ENCODE measurements at regions not wholly inside any gene's neighbourhood (a gene's known extent, or its start where the extent isn't known, plus 50 kb on each side); places are given as distances from the start of the nearest gene placed in this dataset.
A peak's percentile ranks its signal among the peaks of the same experiment; 100 is the strongest.
"Not testable (repeated sequence)": the region's sequence is repeated elsewhere in the genome, so short reads cannot be mapped to it uniquely, and the experiment has no call there.

DNA sequence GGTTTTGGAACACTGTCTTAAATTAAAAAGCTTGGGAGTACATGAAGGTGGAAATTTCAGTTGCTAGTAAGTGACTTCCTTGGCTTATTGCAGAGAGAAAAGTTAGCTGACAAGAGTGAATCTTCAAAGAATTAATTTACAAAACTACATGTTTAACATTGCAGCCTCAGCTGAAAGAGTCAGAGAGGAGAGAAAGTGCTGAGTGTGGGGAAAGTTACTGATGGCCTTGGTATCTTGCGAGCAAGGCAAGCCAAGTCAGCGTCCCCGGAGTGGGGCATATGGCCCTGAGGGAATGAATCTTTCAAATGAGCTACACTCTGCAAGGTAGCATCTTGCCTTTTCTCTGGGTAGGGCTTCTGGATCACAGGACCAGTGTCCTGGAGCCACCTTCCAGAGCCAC lies 131.3 kb downstream of the LPIN1 start:
- no peak for TF ChIP-seq TAF1 (IDR thresholded peaks at IDR 0.05; ENCODE audit: borderline replicate concordance, low read depth, low read length)
- FAIRE-seq (no peak), DNase-seq (ENCODE audit: insufficient read length) (no peak)

DNA sequence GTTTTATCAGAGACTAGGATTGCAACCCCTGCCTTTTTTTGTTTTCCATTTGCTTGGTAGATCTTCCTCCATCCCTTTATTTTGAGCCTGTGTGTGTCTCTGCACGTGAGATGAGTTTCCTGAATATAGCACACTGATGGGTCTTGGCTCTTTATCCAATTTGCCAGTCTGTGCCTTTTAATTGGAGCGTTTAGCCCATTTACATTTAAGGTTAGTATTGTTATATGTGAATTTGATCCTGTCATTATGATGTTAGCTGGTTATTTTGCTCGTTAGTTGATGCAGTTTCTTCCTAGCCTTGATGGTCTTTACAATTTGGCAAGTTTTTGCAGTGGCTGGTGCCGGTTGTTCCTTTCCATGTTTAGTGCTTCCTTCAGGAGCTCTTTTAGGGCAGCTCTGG lies 138.8 kb downstream of the LPIN1 start:
- FAIRE-seq: not testable (repeated sequence)

DNA sequence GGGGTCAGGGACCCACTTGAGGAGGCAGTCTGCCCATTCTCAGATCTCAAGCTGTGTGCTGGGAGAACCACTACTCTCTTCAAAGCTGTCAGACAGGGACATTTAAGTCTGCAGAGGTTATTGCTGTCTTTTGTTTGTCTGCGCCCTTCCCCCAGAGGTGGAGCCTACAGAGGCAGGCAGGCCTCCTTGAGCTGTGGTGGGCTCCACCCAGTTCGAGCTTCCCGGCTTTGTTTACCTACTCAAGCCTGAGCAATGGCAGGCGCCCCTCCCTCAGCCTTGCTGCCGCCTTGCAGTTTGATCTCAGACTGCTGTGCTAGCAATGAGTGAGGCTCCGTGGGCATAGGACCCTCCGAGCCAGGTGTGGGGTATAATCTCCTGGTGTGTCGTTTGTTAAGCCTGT lies 140.5 kb downstream of the LPIN1 start:
- not testable (repeated sequence) for FAIRE-seq; DNase-seq (ENCODE audit: insufficient read length)

More for the DNA sequence above, 138.8 kb downstream of the LPIN1 start:
- not testable (repeated sequence) for DNase-seq (ENCODE audit: insufficient read length)

GRCh38 chr2:11889101-11889850 lies 142.8 kb downstream of the LPIN1 start:
- DNase-seq (ENCODE audit: insufficient read length) (no peak), FAIRE-seq (no peak)
- TF ChIP-seq TAF1 (IDR thresholded peaks at IDR 0.05; ENCODE audit: borderline replicate concordance, low read depth, low read length) (no peak), POLR2A (IDR thresholded peaks at IDR 0.05; ENCODE audit: low read depth, low read length) (no peak), POLR2AphosphoS5 (IDR thresholded peaks at IDR 0.05; ENCODE audit: low read depth, low read length) (no peak)

- FAIRE-seq (no peak), DNase-seq (ENCODE audit: insufficient read length) (no peak)
- TF ChIP-seq POLR2AphosphoS5 (IDR thresholded peaks at IDR 0.05; ENCODE audit: low read depth, low read length): no peak
- no peak for TF ChIP-seq POLR2A (IDR thresholded peaks at IDR 0.05; ENCODE audit: low read depth, low read length)
- no peak for TF ChIP-seq TAF1 (IDR thresholded peaks at IDR 0.05; ENCODE audit: borderline replicate concordance, low read depth, low read length)
Observed at GRCh38 chr2:11889854-11890253, 143.4 kb downstream of the LPIN1 start.

DNA sequence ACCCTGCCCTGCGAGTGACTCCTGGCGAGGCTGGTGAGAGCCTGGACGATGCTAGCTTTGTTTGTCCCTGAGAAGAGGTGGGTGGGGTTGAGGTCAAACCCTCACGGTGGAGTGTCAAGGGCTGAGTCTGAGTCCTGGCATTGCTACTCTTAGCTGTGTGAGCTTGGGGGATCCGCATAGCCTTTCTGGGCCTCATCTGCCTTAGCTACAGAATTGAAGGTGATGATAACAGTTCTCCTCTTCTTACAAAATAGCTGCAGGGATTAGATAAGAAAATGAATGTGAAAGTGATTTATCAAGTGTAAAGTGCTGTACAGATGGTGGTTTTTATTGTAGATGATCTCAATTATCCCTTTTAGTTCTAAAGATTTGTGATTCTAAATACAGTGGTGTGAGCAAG lies 144.6 kb downstream of the LPIN1 start:
- DNase-seq (ENCODE audit: insufficient read length): no peak
- TF ChIP-seq TAF1 (IDR thresholded peaks at IDR 0.05; ENCODE audit: borderline replicate concordance, low read depth, low read length): no peak
- TF ChIP-seq POLR2A (IDR thresholded peaks at IDR 0.05; ENCODE audit: low read depth, low read length): no peak
- no peak for TF ChIP-seq POLR2AphosphoS5 (IDR thresholded peaks at IDR 0.05; ENCODE audit: low read depth, low read length)
- no peak for FAIRE-seq

GRCh38 chr2:11891671-11892440 lies 145.4 kb downstream of the LPIN1 start:
- FAIRE-seq (no peak), DNase-seq (ENCODE audit: insufficient read length) (no peak)
- TF ChIP-seq POLR2A (IDR thresholded peaks at IDR 0.05; ENCODE audit: low read depth, low read length) (no peak), POLR2AphosphoS5 (IDR thresholded peaks at IDR 0.05; ENCODE audit: low read depth, low read length) (no peak), TAF1 (IDR thresholded peaks at IDR 0.05; ENCODE audit: borderline replicate concordance, low read depth, low read length) (no peak)

DNA sequence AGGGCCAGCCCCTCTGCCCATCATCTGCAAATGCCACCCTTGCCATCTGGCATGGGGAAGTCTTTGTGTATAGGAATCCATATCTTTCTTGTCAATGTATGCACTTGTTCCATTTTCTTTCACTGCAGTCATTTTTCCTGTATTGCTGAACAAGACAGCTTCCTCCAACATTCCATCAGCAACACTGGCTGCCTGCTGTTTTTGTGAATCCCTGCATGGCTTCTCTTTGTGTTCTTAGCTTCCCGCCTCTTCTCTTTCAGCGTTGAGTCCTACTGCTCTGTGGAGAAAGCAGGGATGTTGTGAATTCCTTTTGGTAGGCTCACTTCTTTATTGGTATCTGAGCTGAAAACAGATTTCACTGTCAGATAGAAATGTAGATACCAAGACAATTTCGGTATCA lies 150.0 kb downstream of the LPIN1 start:
- peak; percentile 40 for FAIRE-seq
- DNase-seq (ENCODE audit: insufficient read length): no peak
- no peak for TF ChIP-seq POLR2A (IDR thresholded peaks at IDR 0.05; ENCODE audit: low read depth, low read length)
- no peak for TF ChIP-seq TAF1 (IDR thresholded peaks at IDR 0.05; ENCODE audit: borderline replicate concordance, low read depth, low read length)
- no peak for TF ChIP-seq POLR2AphosphoS5 (IDR thresholded peaks at IDR 0.05; ENCODE audit: low read depth, low read length)

GRCh38 chr2:11898576-11898975 lies 152.1 kb downstream of the LPIN1 start:
- TF ChIP-seq TAF1 (IDR thresholded peaks at IDR 0.05; ENCODE audit: borderline replicate concordance, low read depth, low read length) (no peak), POLR2A (IDR thresholded peaks at IDR 0.05; ENCODE audit: low read depth, low read length) (no peak), POLR2AphosphoS5 (IDR thresholded peaks at IDR 0.05; ENCODE audit: low read depth, low read length) (no peak)
- FAIRE-seq: no peak

GRCh38 chr2:11899264-11899818 lies 152.9 kb downstream of the LPIN1 start:
- no peak for DNase-seq (ENCODE audit: insufficient read length)
- TF ChIP-seq POLR2A (IDR thresholded peaks at IDR 0.05; ENCODE audit: low read depth, low read length) (no peak), TAF1 (IDR thresholded peaks at IDR 0.05; ENCODE audit: borderline replicate concordance, low read depth, low read length) (no peak)
- no peak for FAIRE-seq

More at GRCh38 chr2:11898576-11898975, 152.1 kb downstream of the LPIN1 start:
- DNase-seq (ENCODE audit: insufficient read length): no peak

DNA sequence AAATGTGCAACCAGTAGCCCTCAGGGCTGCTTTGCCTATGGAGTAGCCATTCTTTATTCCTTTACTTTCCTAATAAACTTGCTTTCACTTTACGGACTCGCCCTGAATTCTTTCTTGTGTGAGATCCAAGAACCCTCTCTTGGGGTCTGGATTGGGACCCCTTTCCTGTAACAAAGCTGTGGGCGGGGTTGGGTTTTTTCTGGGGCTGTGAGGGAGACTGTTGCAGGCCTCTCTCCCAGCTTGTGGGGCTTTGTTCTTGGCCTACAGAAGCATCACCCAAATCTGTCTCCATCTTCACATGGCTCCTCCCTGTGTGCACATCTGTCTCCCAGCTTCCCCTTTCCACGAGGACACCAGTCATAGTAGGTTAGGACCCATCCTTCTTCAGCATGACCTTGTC lies 154.5 kb downstream of the LPIN1 start:
- not testable (repeated sequence) for FAIRE-seq; DNase-seq (ENCODE audit: insufficient read length)

DNA sequence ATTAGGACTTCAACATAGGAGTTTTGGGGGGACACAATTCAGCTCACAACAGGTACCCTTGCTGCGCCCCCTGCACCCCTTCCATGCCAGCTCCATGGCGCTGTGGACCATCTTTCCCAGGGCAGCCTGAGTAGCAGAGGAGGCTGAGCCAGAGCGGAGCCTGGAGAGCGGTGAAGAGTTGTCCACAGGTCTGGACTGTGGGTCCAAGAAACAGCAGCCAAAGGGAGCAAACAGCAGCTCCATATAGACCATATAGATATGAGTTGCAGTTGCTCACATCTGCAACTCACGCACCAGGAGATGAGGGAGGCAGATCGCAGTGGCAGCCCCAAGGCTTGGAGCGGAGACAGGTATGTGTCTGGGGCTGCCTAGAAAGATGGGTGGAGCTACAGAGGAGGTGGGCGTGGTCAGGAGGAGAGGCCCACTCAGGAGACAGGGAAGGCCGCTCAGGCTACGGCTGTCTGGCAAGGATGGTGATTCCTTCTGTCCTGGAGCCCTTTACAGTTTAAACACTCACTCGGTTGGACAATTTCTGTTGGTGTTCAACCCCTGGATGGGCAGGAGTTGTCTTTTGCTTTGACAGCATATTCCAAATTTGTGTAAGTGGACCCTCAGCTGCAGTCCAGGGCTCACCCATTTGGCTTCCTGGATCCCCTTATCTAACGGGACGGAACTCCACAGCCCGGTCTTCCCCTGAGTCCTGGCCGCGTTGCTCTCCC lies 155.1 kb downstream of the LPIN1 start:
- no peak for TF ChIP-seq TAF1 (IDR thresholded peaks at IDR 0.05; ENCODE audit: borderline replicate concordance, low read depth, low read length)
- no peak for TF ChIP-seq POLR2AphosphoS5 (IDR thresholded peaks at IDR 0.05; ENCODE audit: low read depth, low read length)
- TF ChIP-seq POLR2A (IDR thresholded peaks at IDR 0.05; ENCODE audit: low read depth, low read length): no peak
- FAIRE-seq (no peak), DNase-seq (ENCODE audit: insufficient read length) (no peak)
